Effector memory CD4-positive, alpha-beta T cell (primary cell): ENCODE measurements at regions not wholly inside any gene's neighbourhood (a gene's known extent, or its start where the extent isn't known, plus 50 kb on each side); places are given as distances from the start of the nearest gene placed in this dataset.

ENCODE experiments used
- DNase-seq, 3 donors: peaks; one replicate each; pipeline ENCODE4 v3.0.0-alpha.2; 2020
- H3K27ac ChIP-seq: 2 replicates; pipeline ENCODE4 v1.7.0; 2013; ENCODE audit warnings: mild to moderate bottlenecking, low read length, moderate library complexity; ENCODE audit not compliant: insufficient read depth, poor library complexity, severe bottlenecking
- H3K27me3 ChIP-seq: replicated peaks from 2 replicates; pipeline ENCODE4 v1.7.0; 2013; ENCODE audit warnings: mild to moderate bottlenecking, low read length; ENCODE audit not compliant: insufficient read depth, control insufficient read depth, poor library complexity, severe bottlenecking
- H3K36me3 ChIP-seq: 2 replicates; pipeline ENCODE4 v1.7.0; 2013; ENCODE audit warnings: mild to moderate bottlenecking, low read length, moderate library complexity; ENCODE audit not compliant: control insufficient read depth, insufficient read depth
- H3K4me1 ChIP-seq: 2 replicates; pipeline ENCODE4 v1.7.0; 2013; ENCODE audit warnings: low read length, mild to moderate bottlenecking; ENCODE audit not compliant: control insufficient read depth, insufficient read depth, poor library complexity, severe bottlenecking
- H3K4me3 ChIP-seq: 2 replicates; pipeline ENCODE4 v1.7.0; 2013; ENCODE audit warnings: low read length, low read depth, mild to moderate bottlenecking; ENCODE audit not compliant: insufficient read depth, poor library complexity, severe bottlenecking
- H3K9me3 ChIP-seq: 2 replicates; pipeline ENCODE4 v1.7.0; 2013; ENCODE audit warnings: mild to moderate bottlenecking, low read length, moderate library complexity; ENCODE audit not compliant: control insufficient read depth

GRCh38 chr1:208500375-208500774 is 256.2 kb upstream of the PLXNA2 start:
- Histone ChIP-seq H3K4me3 (no peak overlapping the region), H3K9me3 (no peaks in the 10 kb centered on the region), H3K4me1 (no peaks in the 10 kb centered on the region), H3K27me3 (peaks cover 6% of the 10 kb centered on the region), H3K36me3 (no peaks in the 10 kb centered on the region), H3K27ac (no peak overlapping the region)
- no peak for DNase-seq

DNA sequence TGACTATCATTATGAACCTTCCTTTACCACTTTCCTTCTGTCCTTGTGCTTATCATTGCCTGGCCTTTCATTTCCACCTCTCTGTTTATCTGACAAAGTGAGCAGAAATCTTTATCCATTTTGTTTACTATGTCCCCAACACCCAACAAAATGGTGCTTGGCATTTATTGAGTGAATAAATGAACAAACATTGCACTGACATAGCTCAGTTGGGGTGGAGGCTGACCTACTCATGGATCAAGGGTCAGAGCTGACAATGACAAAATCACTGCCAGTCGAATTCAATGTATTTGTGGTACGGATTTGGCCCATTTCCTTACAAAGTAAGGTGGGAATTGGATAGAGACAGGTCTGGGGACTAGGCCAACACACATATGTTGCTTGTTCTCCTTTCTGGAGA is 257.4 kb upstream of the PLXNA2 start:
- peaks cover 6% of the 10 kb centered on the region for H3K27me3 ChIP-seq

GRCh38 chr1:208503787-208504186 is 259.6 kb upstream of the PLXNA2 start:
- Histone ChIP-seq H3K36me3 (no peaks in the 10 kb centered on the region), H3K27me3 (peaks cover 6% of the 10 kb centered on the region), H3K27ac (no peak overlapping the region)

More for the DNA sequence above, 257.4 kb upstream of the PLXNA2 start:
- DNase-seq = no peak
- H3K36me3 ChIP-seq = no peaks in the 10 kb centered on the region
- no peak overlapping the region for H3K4me3 ChIP-seq
- H3K27ac ChIP-seq = no peak overlapping the region
- H3K4me1 ChIP-seq = no peaks in the 10 kb centered on the region
- no peaks in the 10 kb centered on the region for H3K9me3 ChIP-seq

GRCh38 chr1:208506812-208507211 is 262.6 kb upstream of the PLXNA2 start:
- no peaks in the 10 kb centered on the region for H3K27me3 ChIP-seq
- H3K27ac ChIP-seq = no peak overlapping the region
- DNase-seq = no peak
- H3K9me3 ChIP-seq = no peaks in the 10 kb centered on the region
- H3K4me1 ChIP-seq = no peaks in the 10 kb centered on the region
- H3K36me3 ChIP-seq = no peaks in the 10 kb centered on the region
- no peak overlapping the region for H3K4me3 ChIP-seq

More at GRCh38 chr1:208503787-208504186, 259.6 kb upstream of the PLXNA2 start:
- Histone ChIP-seq H3K4me3 (no peak overlapping the region), H3K9me3 (no peaks in the 10 kb centered on the region), H3K4me1 (no peaks in the 10 kb centered on the region)
- DNase-seq = no peak

GRCh38 chr1:208509072-208509471 is 264.9 kb upstream of the PLXNA2 start:
- Histone ChIP-seq H3K4me1 (no peaks in the 10 kb centered on the region), H3K9me3 (no peaks in the 10 kb centered on the region), H3K27ac (no peak overlapping the region), H3K4me3 (no peak overlapping the region), H3K27me3 (no peaks in the 10 kb centered on the region), H3K36me3 (no peaks in the 10 kb centered on the region)
- DNase-seq = no peak

DNA sequence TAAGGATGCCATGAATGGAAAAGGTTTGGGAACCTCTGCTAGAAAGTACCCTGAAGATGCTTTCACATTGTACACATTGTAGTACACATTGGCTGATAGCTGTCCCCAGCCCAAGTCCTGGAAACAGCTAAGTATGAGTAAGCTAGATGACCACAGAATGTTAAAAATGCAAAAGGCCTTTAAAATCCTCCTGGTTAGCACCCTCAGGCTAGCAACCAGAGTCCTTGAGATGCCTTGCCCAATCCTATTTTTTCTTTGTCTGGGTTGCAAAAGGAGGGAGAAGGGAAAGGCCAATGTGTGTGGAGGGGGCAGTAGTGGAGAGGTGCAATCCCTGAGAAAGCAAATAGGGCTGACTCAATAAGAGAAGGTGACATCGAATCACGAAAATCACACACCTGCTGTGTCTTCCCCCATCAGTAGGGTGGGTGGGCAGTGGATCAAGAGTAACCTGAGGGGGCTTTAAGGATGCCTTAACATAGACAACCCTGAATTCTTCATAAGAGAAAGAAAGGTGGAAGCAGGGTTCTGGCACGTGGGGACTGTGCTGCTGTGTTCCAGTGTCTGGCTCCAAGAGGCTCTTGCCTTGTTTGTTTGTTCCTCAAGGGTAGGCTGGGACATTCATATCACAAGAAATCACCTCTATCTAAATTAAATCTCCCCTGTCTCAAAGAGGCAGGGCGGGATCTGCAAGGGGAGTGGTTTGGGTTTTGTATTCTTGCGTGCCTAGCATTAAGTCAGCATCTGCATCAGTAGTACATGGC is 266.2 kb upstream of the PLXNA2 start:
- no peaks in the 10 kb centered on the region for H3K36me3 ChIP-seq
- H3K27ac ChIP-seq = no peak overlapping the region
- no peaks in the 10 kb centered on the region for H3K4me1 ChIP-seq
- no peaks in the 10 kb centered on the region for H3K9me3 ChIP-seq
- no peak overlapping the region for H3K4me3 ChIP-seq
- no peak for DNase-seq
- H3K27me3 ChIP-seq = no peaks in the 10 kb centered on the region

GRCh38 chr1:208511242-208511860 is 267.2 kb upstream of the PLXNA2 start:
- Histone ChIP-seq H3K27ac (no peak overlapping the region), H3K9me3 (no peaks in the 10 kb centered on the region), H3K4me1 (no peaks in the 10 kb centered on the region)

DNA sequence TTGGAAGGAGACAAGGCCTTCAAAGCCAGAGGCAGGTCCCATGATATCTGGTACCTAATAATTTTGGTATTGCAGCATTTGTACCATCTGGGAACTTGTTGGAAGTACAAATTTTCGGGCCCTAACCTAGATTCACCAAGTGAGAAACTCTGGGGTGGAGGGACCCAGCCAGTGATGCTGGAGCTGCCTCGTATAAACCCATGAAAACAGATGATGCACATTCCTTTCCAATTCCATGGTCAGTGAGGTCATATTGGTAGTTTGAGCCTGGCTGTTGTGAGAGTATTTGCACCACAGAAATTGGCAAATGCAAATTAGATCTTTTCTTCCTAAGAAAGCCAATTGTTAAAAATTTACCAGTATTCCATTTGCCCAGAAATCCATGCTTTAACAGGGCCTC is 269.6 kb upstream of the PLXNA2 start:
- Histone ChIP-seq H3K9me3 (no peaks in the 10 kb centered on the region), H3K4me3 (no peak overlapping the region), H3K27ac (no peak overlapping the region), H3K27me3 (no peaks in the 10 kb centered on the region), H3K4me1 (no peaks in the 10 kb centered on the region), H3K36me3 (no peaks in the 10 kb centered on the region)
- no peak for DNase-seq

More at GRCh38 chr1:208511242-208511860, 267.2 kb upstream of the PLXNA2 start:
- Histone ChIP-seq H3K4me3 (no peak overlapping the region), H3K36me3 (no peaks in the 10 kb centered on the region), H3K27me3 (no peaks in the 10 kb centered on the region)
- DNase-seq = no peak

DNA sequence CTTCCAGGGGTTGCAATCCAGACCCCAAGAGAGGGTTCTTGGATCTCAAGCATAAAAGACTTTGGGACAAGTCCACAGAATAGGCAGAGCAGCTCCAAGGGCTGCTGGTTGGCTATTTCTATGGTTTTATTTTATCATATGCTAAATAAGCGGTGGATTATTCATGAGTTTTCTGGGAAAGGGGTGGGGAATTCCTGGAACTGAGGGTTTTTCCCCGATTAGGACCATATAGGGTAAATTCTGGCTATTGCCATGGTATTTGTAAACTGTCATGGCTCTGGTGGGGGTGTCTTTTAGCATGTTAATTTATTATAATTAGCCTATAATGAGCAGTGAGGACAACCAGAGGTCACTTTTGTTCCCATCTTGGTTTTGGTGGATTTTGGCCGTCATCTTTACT is 270.9 kb upstream of the PLXNA2 start:
- no peak for DNase-seq
- H3K9me3 ChIP-seq = no peaks in the 10 kb centered on the region

GRCh38 chr1:208516780-208517179 is 272.6 kb upstream of the PLXNA2 start:
- Histone ChIP-seq H3K27ac (no peak overlapping the region), H3K4me1 (no peaks in the 10 kb centered on the region), H3K4me3 (no peak overlapping the region), H3K9me3 (no peaks in the 10 kb centered on the region), H3K36me3 (no peaks in the 10 kb centered on the region), H3K27me3 (no peaks in the 10 kb centered on the region)
- no peak for DNase-seq

More for the DNA sequence above, 270.9 kb upstream of the PLXNA2 start:
- H3K36me3 ChIP-seq = no peaks in the 10 kb centered on the region
- no peak overlapping the region for H3K27ac ChIP-seq
- H3K4me1 ChIP-seq = no peaks in the 10 kb centered on the region
- H3K4me3 ChIP-seq = no peak overlapping the region
- no peaks in the 10 kb centered on the region for H3K27me3 ChIP-seq
